ENCODE measurements at regions not wholly inside any gene's neighbourhood (a gene's known extent, or its start where the extent isn't known, plus 50 kb on each side); places are given as distances from the start of the nearest gene placed in this dataset.

DNA sequence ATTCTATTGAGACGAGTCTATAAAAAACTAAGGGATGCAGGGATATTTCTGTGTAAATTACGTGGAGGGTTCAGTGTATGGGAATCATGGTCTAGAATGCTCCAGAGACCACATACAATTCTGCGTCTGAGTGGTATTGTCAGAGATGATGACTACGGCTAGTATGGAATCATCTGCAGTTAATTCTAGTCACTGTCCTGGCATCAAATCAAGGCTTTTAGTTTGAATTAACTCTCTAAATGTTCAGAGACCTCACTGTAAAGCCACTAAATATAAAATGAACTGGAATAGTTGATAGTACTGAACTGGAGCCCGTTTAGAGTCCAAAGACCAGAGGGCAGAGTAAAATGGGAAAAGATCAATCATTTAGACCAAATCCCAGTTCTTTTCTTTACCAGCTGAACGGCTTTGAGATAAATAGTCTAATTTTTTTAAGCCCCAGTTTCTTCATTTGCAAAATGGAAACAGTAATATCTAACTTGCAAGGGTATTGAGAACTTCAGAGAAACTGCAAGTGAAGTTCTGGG is 599.8 kb downstream of the EBF1 start:
- TF ChIP-seq CTCF (IDR thresholded peaks at IDR 0.05; ENCODE audit: insufficient read depth, low read length): no peak
- TF ChIP-seq POLR2AphosphoS5 (IDR thresholded peaks at IDR 0.05; ENCODE audit: low read depth): no peak
- TF ChIP-seq, protein P1, sequence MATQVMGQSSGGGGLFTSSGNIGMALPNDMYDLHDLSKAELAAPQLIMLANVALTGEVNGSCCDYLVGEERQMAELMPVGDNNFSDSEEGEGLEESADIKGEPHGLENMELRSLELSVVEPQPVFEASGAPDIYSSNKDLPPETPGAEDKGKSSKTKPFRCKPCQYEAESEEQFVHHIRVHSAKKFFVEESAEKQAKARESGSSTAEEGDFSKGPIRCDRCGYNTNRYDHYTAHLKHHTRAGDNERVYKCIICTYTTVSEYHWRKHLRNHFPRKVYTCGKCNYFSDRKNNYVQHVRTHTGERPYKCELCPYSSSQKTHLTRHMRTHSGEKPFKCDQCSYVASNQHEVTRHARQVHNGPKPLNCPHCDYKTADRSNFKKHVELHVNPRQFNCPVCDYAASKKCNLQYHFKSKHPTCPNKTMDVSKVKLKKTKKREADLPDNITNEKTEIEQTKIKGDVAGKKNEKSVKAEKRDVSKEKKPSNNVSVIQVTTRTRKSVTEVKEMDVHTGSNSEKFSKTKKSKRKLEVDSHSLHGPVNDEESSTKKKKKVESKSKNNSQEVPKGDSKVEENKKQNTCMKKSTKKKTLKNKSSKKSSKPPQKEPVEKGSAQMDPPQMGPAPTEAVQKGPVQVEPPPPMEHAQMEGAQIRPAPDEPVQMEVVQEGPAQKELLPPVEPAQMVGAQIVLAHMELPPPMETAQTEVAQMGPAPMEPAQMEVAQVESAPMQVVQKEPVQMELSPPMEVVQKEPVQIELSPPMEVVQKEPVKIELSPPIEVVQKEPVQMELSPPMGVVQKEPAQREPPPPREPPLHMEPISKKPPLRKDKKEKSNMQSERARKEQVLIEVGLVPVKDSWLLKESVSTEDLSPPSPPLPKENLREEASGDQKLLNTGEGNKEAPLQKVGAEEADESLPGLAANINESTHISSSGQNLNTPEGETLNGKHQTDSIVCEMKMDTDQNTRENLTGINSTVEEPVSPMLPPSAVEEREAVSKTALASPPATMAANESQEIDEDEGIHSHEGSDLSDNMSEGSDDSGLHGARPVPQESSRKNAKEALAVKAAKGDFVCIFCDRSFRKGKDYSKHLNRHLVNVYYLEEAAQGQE (IDR thresholded peaks at IDR 0.05; ENCODE audit: insufficient replicate concordance, low read depth): no peak

Measured in HL-60 (cell line).